Adrenal gland (tissue), 9 donors: ENCODE measurements at regions not wholly inside any gene's neighbourhood (a gene's known extent, or its start where the extent isn't known, plus 50 kb on each side); places are given as distances from the start of the nearest gene placed in this dataset.

Source experiments
- DNase-seq, 7 donors: peaks; one replicate each; pipeline ENCODE4 v3.0.0-alpha.2; 2019 to 2020
- H3K27ac ChIP-seq, 5 donors: fragments of 200-600 bp; sonication (generic) in 4 of 5; 1 replicate in 3 of 5; 2 replicates in 2 of 5; pipeline versions ENCODE4 v1.5.1 to v1.8.0; 2016 to 2020; ENCODE audit warnings: mild to moderate bottlenecking in 1 of 5
- H3K27me3 ChIP-seq: fragments of 200-600 bp; 2 replicates; pipeline ENCODE4 v1.8.0; 2021
- H3K36me3 ChIP-seq, 2 donors: fragments of 200-600 bp; replicated peaks in 1 of 2; 1 replicate in 1 of 2; 2 replicates in 1 of 2; pipeline versions ENCODE4 v1.5.1 to v1.8.0; 2018 to 2022
- H3K4me1 ChIP-seq, 2 donors: fragments of 200-600 bp; replicated peaks in 1 of 2; 1 replicate in 1 of 2; 2 replicates in 1 of 2; pipeline versions ENCODE4 v1.5.1 to v1.8.0; 2018 to 2021
- H3K4me3 ChIP-seq, 4 donors: fragments of 200-600 bp; sonication (generic) in 3 of 4; one replicate each; pipeline ENCODE4 v1.5.1; 2016 to 2018
- H3K9me3 ChIP-seq, 3 donors: fragments of 200-600 bp; sonication (generic) in 1 of 3; replicated peaks in 1 of 3; 1 replicate in 2 of 3; 2 replicates in 1 of 3; pipeline versions ENCODE4 v1.5.1 to v1.8.0; 2016 to 2021
- CTCF ChIP-seq, 6 experiments: fragments of 450-650 bp in 4 of 6; fragments of 200-600 bp in 2 of 6; sonication (generic) in 1 of 6; IDR thresholded peaks; 1 replicate in 5 of 6; 2 replicates in 1 of 6; pipeline versions ENCODE4 v1.5.1 to v1.8.0; 2016 to 2021; ENCODE audit warnings: antibody characterized with exemption in 6 of 6, mild to moderate bottlenecking in 2 of 6, moderate library complexity in 1 of 6
- POLR2A ChIP-seq, 2 donors: fragments of 450-650 bp; IDR thresholded peaks; one replicate each; pipeline ENCODE4 v1.6.1; 2017; ENCODE audit warnings: antibody characterized with exemption in 2 of 2, mild to moderate bottlenecking in 2 of 2, moderate library complexity in 1 of 2
- whole genome bisulfite sequencing, 4 donors: extraction: QIAGEN DNeasy Blood & Tissue Kit in 2 of 4; methylation state at CpG; one replicate each; pipeline versions ENCODE4 v1.1.5 to v1.1.7; 2013 to 2017; 5-methylcytosine and 5-hydroxymethylcytosine counted together
- intact Hi-C, 2 donors: fragments of 100-400 bp; cut with DNase I; formaldehyde crosslinking; loops; one replicate each; pipeline versions ENCODE4 v1.14.1 to v1.15.0; 2022 to 2023
- donor health status: healthy with polysubstance abuse.
- donor health status: Bipolar disorder and iron deficiency.
- donor health status: DM: yes; HTN: yes; CAD: no.
- donor health status: DM: no; HTN: no; CAD: no.
- donor health status: DM: no; HTN: no; CAD: no.

DNA sequence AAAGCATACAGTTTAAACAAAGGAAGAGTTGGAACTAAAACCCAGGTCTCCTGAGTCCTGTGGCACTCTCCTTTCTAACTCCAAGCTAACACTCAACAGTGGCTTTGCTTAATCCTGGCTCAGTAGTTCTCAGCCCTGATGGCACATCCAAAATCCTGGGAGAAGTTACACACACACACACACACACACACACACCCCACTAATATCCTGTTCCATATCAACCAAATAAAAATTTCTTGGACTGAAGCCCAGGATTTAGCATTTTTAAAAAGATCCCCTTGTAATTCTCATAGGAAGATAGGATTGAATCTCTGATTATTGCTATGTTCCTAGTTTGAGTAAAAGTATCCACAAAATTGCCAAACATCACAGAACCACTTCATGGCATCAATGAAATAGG, 136.1 kb upstream of the RIOK3 start:
- Histone ChIP-seq H3K27me3 (no peaks in the 10 kb centered on the region), H3K4me1 (peaks cover 4 to 5% of the 10 kb centered on the region in 2 donors), H3K9me3 (no peaks in the 10 kb centered on the region), H3K36me3 (no peaks in the 10 kb centered on the region), H3K4me3 (no peak overlapping the region), H3K27ac (no peak overlapping the region)
- no peak for DNase-seq
- TF ChIP-seq POLR2A (IDR thresholded peaks at IDR 0.05) (no peak), CTCF (IDR thresholded peaks at IDR 0.05) (no peak)
- intact Hi-C loops: no loop called here

- 88 to 91% (median 90%) methylated on average over 5 of the region's 5 CpGs for WGBS, 4 donors
- no peaks in the 10 kb centered on the region for H3K9me3 ChIP-seq
- H3K27me3 ChIP-seq: no peaks in the 10 kb centered on the region
- no peak overlapping the region for H3K4me3 ChIP-seq
- no peaks in the 10 kb centered on the region for H3K36me3 ChIP-seq
- intact Hi-C loops: no loop called here
- H3K27ac ChIP-seq: no peak overlapping the region
- no peaks in the 10 kb centered on the region for H3K4me1 ChIP-seq
- TF ChIP-seq POLR2A (IDR thresholded peaks at IDR 0.05): no peak
- no peak for TF ChIP-seq CTCF (IDR thresholded peaks at IDR 0.05)
- DNase-seq: no peak
Observed at GRCh38 chr18:23317975-23318675, 135.0 kb upstream of the RIOK3 start.

- no peak for TF ChIP-seq CTCF (IDR thresholded peaks at IDR 0.05)
- TF ChIP-seq POLR2A (IDR thresholded peaks at IDR 0.05): no peak
- Histone ChIP-seq H3K27me3 (no peaks in the 10 kb centered on the region), H3K4me3 (no peak overlapping the region), H3K4me1 (no peaks in the 10 kb centered on the region), H3K27ac (no peak overlapping the region), H3K36me3 (no peaks in the 10 kb centered on the region), H3K9me3 (no peaks in the 10 kb centered on the region)
- intact Hi-C loops: no loop called here
- DNase-seq: no peak
- WGBS, 4 donors: 86 to 94% (median 91%) methylated on average over 1 of the region's 1 CpG
Observed at GRCh38 chr18:23320709-23321236, 132.3 kb upstream of the RIOK3 start.

DNA sequence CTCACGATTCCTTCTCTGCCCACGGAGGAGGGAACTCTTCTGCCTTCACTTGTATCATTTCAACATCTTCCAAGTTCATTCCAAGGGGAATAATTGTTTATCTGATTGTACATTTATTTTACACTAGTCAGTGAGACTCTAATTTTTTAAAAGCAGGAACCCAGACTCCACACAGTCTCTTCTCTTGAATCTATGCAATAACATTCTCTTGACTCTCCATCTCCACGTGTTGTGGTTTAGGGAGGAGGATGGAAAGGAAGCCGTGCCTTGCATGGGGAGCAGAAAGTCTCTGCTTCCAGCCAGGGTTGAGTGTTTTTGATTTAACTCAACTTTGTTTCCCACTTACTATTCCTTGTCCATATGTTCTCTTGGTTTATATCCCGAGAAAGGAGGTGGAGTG, 131.1 kb upstream of the RIOK3 start:
- Histone ChIP-seq H3K27me3 (no peaks in the 10 kb centered on the region), H3K4me1 (no peaks in the 10 kb centered on the region), H3K36me3 (no peaks in the 10 kb centered on the region), H3K27ac (no peak overlapping the region), H3K9me3 (no peaks in the 10 kb centered on the region), H3K4me3 (no peak overlapping the region)
- DNase-seq: no peak
- 88 to 96% (median 92%) methylated on average over 5 of the region's 5 CpGs for WGBS, 4 donors
- intact Hi-C loops: no loop called here
- no peak for TF ChIP-seq POLR2A (IDR thresholded peaks at IDR 0.05)
- TF ChIP-seq CTCF (IDR thresholded peaks at IDR 0.05): no peak
